Right lobe of liver (tissue), 4 donors: ENCODE measurements at regions not wholly inside any gene's neighbourhood (a gene's known extent, or its start where the extent isn't known, plus 50 kb on each side); places are given as distances from the start of the nearest gene placed in this dataset.

ENCODE experiments used
- POLR2A ChIP-seq: fragments of 450-650 bp; IDR thresholded peaks from one replicate; pipeline ENCODE4 v1.6.1; 2017; ENCODE audit warnings: antibody characterized with exemption, mild to moderate bottlenecking
- TF ChIP-seq, protein P1 (sequence below), 4 donors: fragments of 200-600 bp in 3 of 4; fragments of 450-650 bp in 1 of 4; IDR thresholded peaks; one replicate each; pipeline versions ENCODE4 v1.5.1 to v1.8.0; 2016 to 2022; ENCODE audit warnings: antibody characterized with exemption in 4 of 4, mild to moderate bottlenecking in 2 of 4
- donor health status: DM: no; HTN: no; CAD: no.
- donor health status: DM: no; HTN: no; CAD: no.
- donor health status: DM: no; HTN: yes; CAD: no.

- TF ChIP-seq, protein P1, sequence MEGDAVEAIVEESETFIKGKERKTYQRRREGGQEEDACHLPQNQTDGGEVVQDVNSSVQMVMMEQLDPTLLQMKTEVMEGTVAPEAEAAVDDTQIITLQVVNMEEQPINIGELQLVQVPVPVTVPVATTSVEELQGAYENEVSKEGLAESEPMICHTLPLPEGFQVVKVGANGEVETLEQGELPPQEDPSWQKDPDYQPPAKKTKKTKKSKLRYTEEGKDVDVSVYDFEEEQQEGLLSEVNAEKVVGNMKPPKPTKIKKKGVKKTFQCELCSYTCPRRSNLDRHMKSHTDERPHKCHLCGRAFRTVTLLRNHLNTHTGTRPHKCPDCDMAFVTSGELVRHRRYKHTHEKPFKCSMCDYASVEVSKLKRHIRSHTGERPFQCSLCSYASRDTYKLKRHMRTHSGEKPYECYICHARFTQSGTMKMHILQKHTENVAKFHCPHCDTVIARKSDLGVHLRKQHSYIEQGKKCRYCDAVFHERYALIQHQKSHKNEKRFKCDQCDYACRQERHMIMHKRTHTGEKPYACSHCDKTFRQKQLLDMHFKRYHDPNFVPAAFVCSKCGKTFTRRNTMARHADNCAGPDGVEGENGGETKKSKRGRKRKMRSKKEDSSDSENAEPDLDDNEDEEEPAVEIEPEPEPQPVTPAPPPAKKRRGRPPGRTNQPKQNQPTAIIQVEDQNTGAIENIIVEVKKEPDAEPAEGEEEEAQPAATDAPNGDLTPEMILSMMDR (IDR thresholded peaks at IDR 0.05) = no peak
- TF ChIP-seq POLR2A = no peak
Measured at GRCh38 chr9:99736291-99736690, 85.4 kb upstream of the NR4A3 start.
